NCI-H1694 (cell line): ENCODE measurements at regions not wholly inside any gene's neighbourhood (a gene's known extent, or its start where the extent isn't known, plus 50 kb on each side); places are given as distances from the start of the nearest gene placed in this dataset.
"Not testable (repeated sequence)": the region's sequence is repeated elsewhere in the genome, so short reads cannot be mapped to it uniquely, and the experiment has no call there.

Experiments
- DNase-seq: peaks from one replicate; lab custom pipeline; 2025; lab: John Stamatoyannopoulos, UW

DNA sequence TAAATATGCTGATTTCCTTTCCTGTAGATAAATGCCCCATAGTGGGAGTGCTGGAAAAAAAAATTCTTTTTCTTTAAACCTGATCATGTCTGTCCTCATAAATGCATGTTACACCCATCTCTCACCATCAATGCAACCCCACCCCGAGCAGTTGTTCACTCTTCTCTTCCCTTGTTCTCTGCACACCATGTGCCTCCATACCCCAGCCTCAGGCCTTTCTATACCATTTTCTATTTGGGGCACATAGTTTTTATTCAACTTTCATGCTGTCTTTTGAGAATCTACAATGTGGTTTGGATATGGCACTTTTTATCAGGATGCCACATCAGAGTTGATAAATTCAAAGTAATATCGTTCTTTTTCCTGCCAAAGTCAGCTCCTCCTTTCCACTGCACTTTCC is 202.6 kb downstream of the POTED start:
- not testable (repeated sequence) for DNase-seq

DNA sequence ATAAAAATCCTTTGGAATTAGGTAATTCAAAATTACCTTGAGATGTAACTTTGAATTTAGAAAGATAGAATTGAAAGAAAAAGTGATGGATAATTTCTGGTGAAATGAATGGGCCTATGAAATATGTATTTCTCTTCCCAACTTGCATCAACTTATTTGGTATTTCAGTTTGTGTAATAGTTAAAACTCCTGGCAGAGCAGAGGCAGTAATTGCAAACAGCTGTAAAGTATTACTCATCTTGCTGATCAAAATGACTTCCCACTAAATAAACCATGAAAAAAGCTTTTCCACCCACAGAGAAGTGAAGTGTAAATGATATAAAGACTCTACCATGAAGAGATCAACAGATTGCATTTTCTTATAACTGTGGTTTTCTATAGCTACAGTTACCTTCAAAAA is 201.0 kb downstream of the POTED start:
- not testable (repeated sequence) for DNase-seq

DNA sequence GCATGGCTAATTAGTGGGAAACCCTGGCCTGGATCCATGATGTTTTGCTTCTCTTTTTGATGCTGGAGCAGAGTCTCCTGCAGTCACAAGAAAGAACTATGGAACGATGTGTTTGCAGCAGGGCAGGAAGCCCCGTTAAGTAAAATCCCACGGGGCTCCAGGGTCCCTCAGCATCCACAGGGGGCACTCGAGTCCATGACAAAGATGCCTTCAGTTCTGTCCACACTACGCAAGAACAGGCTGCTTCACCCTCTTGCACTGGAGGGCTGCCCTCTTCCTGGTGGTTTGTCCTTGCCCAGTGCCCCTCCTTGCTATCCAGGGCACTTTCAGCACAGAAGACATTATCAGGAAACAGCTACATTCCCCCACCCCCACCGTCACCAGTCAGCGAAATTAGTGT is 196.9 kb downstream of the POTED start:
- not testable (repeated sequence) for DNase-seq

DNA sequence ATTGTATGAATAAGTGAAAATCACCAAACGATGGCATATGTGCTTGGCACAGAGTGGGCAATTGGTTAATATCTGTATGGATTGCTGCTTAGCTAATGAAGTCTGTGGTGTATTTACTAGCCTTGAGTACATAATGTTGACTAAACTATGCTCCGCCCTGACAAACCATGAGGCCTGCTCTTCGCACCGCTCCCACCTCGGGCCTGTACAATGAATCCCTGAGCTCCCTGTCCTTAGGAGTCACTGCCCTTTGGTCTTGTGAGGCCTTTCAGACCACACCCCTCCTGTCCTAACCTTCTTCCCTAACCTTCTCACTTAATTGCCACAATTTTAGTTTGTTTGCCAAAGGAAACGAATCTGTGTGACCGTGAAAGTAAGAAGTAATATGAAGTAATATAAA is 193.2 kb downstream of the POTED start:
- not testable (repeated sequence) for DNase-seq
